Spleen (tissue), 11 donors: ENCODE measurements at regions not wholly inside any gene's neighbourhood (a gene's known extent, or its start where the extent isn't known, plus 50 kb on each side); places are given as distances from the start of the nearest gene placed in this dataset.
A peak's percentile ranks its signal among the peaks of the same experiment; 100 is the strongest.
"Not testable (repeated sequence)": the region's sequence is repeated elsewhere in the genome, so short reads cannot be mapped to it uniquely, and the experiment has no call there.

Experiments used
- DNase-seq: peaks from one replicate; pipeline ENCODE4 v3.0.0-alpha.2; 2020
- H3K27ac ChIP-seq, 8 donors: fragments of 200-600 bp; sonication (generic) in 7 of 8; 1 replicate in 4 of 8; 2 replicates in 4 of 8; pipeline versions ENCODE4 v1.5.0 to v1.8.0; 2016 to 2021; ENCODE audit warnings: inconsistent platforms in 4 of 8, mild to moderate bottlenecking in 4 of 8, moderate library complexity in 1 of 8
- H3K27me3 ChIP-seq, 7 donors: fragments of 200-600 bp; sonication (generic) in 6 of 7; replicated peaks in 1 of 7; 1 replicate in 4 of 7; 2 replicates in 3 of 7; pipeline versions ENCODE4 v1.5.0 to v1.8.0; 2016 to 2021; ENCODE audit warnings: inconsistent platforms in 3 of 7, mild to moderate bottlenecking in 1 of 7
- H3K36me3 ChIP-seq, 6 donors: fragments of 200-600 bp; sonication (generic) in 5 of 6; 1 replicate in 4 of 6; 2 replicates in 2 of 6; pipeline versions ENCODE4 v1.5.0 to v1.8.0; 2016 to 2021; ENCODE audit warnings: inconsistent platforms in 2 of 6
- H3K4me1 ChIP-seq, 6 donors: fragments of 200-600 bp; sonication (generic) in 5 of 6; 1 replicate in 3 of 6; 2 replicates in 3 of 6; pipeline versions ENCODE4 v1.5.0 to v1.8.0; 2016 to 2021; ENCODE audit warnings: inconsistent platforms in 3 of 6
- H3K4me3 ChIP-seq, 8 donors: fragments of 200-600 bp; sonication (generic) in 7 of 8; 1 replicate in 4 of 8; 2 replicates in 4 of 8; pipeline versions ENCODE4 v1.5.0 to v1.8.0; 2016 to 2021; ENCODE audit warnings: inconsistent platforms in 4 of 8, mild to moderate bottlenecking in 4 of 8, moderate library complexity in 2 of 8
- H3K9me3 ChIP-seq, 8 donors: fragments of 200-600 bp; sonication (generic) in 7 of 8; 1 replicate in 4 of 8; 2 replicates in 4 of 8; pipeline versions ENCODE4 v1.5.0 to v1.8.0; 2016 to 2021; ENCODE audit warnings: inconsistent platforms in 4 of 8
- POLR2A ChIP-seq, 3 donors: fragments of 450-650 bp; IDR thresholded peaks; one replicate each; pipeline ENCODE4 v1.5.1; 2017; ENCODE audit warnings: antibody characterized with exemption in 3 of 3, mild to moderate bottlenecking in 1 of 3
- POLR2AphosphoS5 ChIP-seq, 3 donors: sonication (generic); formaldehyde crosslinking; IDR thresholded peaks; one replicate each; pipeline ENCODE4 v1.5.1; 2017; ENCODE audit warnings: antibody characterized with exemption in 3 of 3
- WGBS, 5 donors: extraction: QIAGEN DNeasy Blood & Tissue Kit in 3 of 5; methylation state at CpG; one replicate each; pipeline versions ENCODE4 v1.1.5 to v1.1.7; 2013 to 2018; 5-methylcytosine and 5-hydroxymethylcytosine counted together
- intact Hi-C: fragments of 100-400 bp; cut with DNase I; formaldehyde crosslinking; loops from one replicate; pipeline ENCODE4 v1.15.0; 2023; ENCODE audit warnings: low total_unique reads
- TF ChIP-seq, protein P1 (sequence below), 11 experiments: fragments of 200-600 bp in 7 of 11; fragments of 450-650 bp in 4 of 11; sonication (generic) in 4 of 11; IDR thresholded peaks in 8 of 11; conservative IDR thresholded peaks in 3 of 11; 1 replicate in 7 of 11; 2 replicates in 4 of 11; pipeline versions ENCODE4 v1.4.0 to v1.8.0; 2016 to 2021; ENCODE audit warnings: antibody characterized with exemption in 11 of 11, inconsistent platforms in 4 of 11, mild to moderate bottlenecking in 1 of 11
- donor health status: healthy with polysubstance abuse.
- donor health status: DM: no; HTN: no; CAD: no; lungs with moderate emphysema.
- donor health status: DM: no; HTN: no; CAD: no.
- donor health status: Bipolar disorder and iron deficiency.
- donor health status: healthy.
- donor health status: DM: no; HTN: no; CAD: no.
- donor health status: DM: yes; HTN: yes; CAD: no.

DNA sequence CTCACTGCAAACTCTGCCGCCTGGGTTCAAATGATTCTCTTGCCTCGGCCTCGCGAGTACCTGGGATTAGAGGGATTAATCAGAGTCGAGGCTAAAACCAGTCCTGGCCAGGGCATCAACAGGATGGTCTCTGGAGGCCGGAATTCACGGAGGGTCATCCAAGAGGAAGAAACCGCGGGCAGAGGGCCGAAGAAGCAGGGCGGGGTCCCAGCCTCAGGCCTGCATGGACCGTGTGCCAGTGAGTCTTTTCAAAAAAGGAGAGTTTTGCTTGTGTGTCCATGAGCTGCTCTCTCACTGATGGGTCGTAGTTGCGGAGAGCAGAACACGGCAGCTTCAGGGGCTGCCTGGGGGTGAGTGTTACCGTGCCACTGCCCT is 295.1 kb upstream of the ZNF337 start:
- 87 to 92% (median 91%) methylated on average over 16 of the region's 16 CpGs for WGBS, 5 donors
- TF ChIP-seq POLR2A (IDR thresholded peaks at IDR 0.05) (no peak), POLR2AphosphoS5 (IDR thresholded peaks at IDR 0.05) (no peak)
- TF ChIP-seq, protein P1, sequence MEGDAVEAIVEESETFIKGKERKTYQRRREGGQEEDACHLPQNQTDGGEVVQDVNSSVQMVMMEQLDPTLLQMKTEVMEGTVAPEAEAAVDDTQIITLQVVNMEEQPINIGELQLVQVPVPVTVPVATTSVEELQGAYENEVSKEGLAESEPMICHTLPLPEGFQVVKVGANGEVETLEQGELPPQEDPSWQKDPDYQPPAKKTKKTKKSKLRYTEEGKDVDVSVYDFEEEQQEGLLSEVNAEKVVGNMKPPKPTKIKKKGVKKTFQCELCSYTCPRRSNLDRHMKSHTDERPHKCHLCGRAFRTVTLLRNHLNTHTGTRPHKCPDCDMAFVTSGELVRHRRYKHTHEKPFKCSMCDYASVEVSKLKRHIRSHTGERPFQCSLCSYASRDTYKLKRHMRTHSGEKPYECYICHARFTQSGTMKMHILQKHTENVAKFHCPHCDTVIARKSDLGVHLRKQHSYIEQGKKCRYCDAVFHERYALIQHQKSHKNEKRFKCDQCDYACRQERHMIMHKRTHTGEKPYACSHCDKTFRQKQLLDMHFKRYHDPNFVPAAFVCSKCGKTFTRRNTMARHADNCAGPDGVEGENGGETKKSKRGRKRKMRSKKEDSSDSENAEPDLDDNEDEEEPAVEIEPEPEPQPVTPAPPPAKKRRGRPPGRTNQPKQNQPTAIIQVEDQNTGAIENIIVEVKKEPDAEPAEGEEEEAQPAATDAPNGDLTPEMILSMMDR (IDR thresholded peaks at IDR 0.05 in 8 of 11, conservative IDR thresholded peaks at IDR 0.05 in 3 of 11) = no peak
- Histone ChIP-seq H3K9me3 (no peaks in the 10 kb centered on the region), H3K27me3 (peaks cover 0 to 17% (median 0%) of the 10 kb centered on the region in 7 donors), H3K27ac (no peak overlapping the region), H3K4me1 (peaks cover 0 to 9% (median 2%) of the 10 kb centered on the region in 6 donors), H3K36me3 (no peaks in the 10 kb centered on the region), H3K4me3 (no peak overlapping the region)
- peak; percentile 33 for DNase-seq
- intact Hi-C loops = no loop called here

DNA sequence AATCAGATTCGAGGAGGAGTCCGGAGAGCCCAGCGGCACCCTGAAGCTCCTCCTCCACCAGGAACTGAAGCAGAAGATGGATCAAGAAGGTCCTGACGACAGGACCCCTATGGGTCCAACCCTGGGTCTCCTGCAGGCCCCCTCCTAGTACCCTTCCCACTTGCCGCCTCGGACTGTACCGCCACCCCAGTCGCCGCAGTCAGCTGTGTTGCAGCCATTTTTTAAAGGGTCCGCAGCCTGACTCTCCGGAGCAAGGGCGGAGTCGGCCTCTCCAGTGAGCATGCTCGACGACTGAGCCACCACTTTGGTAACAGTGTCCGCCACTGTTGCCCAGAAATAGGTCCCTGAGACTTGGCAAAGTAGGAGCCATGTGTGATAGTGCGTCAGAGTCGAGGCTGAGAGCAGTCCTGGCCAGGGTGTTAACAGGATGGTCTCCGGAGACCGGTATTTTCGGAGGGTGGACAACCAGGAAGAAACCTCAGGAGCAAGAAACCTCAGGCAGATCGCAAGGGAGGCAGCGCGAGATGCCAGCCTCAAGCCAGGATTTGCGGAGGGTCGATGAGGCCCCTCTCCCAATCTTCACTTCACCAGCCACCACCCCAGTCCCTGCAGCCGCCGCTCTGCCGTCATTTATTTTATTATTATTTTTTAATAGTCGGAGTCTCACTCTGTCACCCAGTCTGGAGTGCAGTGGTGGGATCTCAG is 294.6 kb upstream of the ZNF337 start:
- peaks cover 0 to 9% (median 2%) of the 10 kb centered on the region in 6 donors for H3K4me1 ChIP-seq
- intact Hi-C loops = no loop called here
- DNase-seq = peak; percentile 47

DNA sequence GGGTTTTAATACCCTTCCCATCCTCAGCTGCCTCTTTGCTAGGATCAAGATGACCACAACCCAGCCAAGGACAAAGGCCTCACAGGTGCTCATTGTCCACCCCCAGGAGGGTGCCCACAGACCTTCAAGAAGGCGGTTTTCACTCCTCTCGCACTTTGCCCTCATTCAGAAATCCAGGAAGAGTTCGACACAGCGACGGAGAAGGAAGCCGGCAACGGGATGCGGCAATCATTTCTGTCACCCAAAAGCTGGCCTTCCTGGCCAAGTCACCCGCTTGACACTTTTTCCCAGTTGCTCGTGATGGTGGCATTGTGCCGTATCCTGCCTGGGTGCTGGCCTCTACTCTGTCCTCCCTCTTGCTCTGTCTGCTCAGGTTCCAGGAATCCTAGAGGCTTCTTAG is 293.0 kb upstream of the ZNF337 start:
- 92 to 98% (median 96%) methylated on average over 11 of the region's 11 CpGs for WGBS, 5 donors
- H3K27me3 ChIP-seq = peaks cover 0 to 20% (median 0%) of the 10 kb centered on the region in 7 donors
- H3K4me3 ChIP-seq, H3K4me1 ChIP-seq, intact Hi-C loops, H3K9me3 ChIP-seq, H3K36me3 ChIP-seq, H3K27ac ChIP-seq: not testable (repeated sequence)
- DNase-seq = peak; percentile 59

More for the DNA sequence above, 294.6 kb upstream of the ZNF337 start:
- WGBS, 5 donors = 91 to 97% (median 93%) methylated on average over 27 to 30 of the region's 30 CpGs
- Histone ChIP-seq H3K36me3 (no peaks in the 10 kb centered on the region), H3K9me3 (no peaks in the 10 kb centered on the region), H3K27ac (no peak overlapping the region), H3K4me3 (no peak overlapping the region), H3K27me3 (peaks cover 0 to 20% (median 0%) of the 10 kb centered on the region in 7 donors)
- TF ChIP-seq, protein P1 (IDR thresholded peaks at IDR 0.05 in 8 of 11, conservative IDR thresholded peaks at IDR 0.05 in 3 of 11) = no peak
- TF ChIP-seq POLR2A (IDR thresholded peaks at IDR 0.05) (no peak), POLR2AphosphoS5 (IDR thresholded peaks at IDR 0.05) (no peak)

DNA sequence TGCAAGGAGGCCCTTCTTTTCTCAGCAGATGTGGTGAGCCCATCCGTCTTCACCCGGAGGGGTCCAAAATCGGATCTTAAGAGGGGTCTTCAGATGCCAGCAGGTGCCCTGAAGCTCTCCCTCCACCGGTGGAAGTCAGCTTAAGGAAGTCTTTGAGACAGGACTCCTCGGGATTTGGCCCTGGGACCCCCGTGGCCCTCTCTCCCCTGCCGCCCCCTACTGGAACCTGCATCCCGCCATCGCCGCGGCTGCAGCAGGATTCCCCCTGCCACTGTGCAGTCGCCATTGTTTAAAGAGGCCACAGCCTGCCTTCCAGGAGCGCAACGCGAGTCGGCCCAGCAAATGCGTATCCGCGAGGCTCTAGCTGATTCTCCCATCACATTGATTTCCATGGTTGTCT is 292.5 kb upstream of the ZNF337 start:
- no peak overlapping the region for H3K4me3 ChIP-seq
- WGBS, 5 donors = 89 to 95% (median 93%) methylated on average over 12 to 19 of the region's 19 CpGs
- H3K36me3 ChIP-seq = no peaks in the 10 kb centered on the region
- no peak for TF ChIP-seq POLR2AphosphoS5 (IDR thresholded peaks at IDR 0.05)
- TF ChIP-seq, protein P1 (IDR thresholded peaks at IDR 0.05 in 8 of 11, conservative IDR thresholded peaks at IDR 0.05 in 3 of 11) = no peak
- no peak for TF ChIP-seq POLR2A (IDR thresholded peaks at IDR 0.05)
- H3K4me1 ChIP-seq = peaks cover 0 to 9% (median 2%) of the 10 kb centered on the region in 6 donors
- DNase-seq = peak; percentile 59
- H3K9me3 ChIP-seq = no peaks in the 10 kb centered on the region
- H3K27me3 ChIP-seq = peaks cover 0 to 20% (median 0%) of the 10 kb centered on the region in 7 donors
- no peak overlapping the region for H3K27ac ChIP-seq
- intact Hi-C loops = no loop called here

DNA sequence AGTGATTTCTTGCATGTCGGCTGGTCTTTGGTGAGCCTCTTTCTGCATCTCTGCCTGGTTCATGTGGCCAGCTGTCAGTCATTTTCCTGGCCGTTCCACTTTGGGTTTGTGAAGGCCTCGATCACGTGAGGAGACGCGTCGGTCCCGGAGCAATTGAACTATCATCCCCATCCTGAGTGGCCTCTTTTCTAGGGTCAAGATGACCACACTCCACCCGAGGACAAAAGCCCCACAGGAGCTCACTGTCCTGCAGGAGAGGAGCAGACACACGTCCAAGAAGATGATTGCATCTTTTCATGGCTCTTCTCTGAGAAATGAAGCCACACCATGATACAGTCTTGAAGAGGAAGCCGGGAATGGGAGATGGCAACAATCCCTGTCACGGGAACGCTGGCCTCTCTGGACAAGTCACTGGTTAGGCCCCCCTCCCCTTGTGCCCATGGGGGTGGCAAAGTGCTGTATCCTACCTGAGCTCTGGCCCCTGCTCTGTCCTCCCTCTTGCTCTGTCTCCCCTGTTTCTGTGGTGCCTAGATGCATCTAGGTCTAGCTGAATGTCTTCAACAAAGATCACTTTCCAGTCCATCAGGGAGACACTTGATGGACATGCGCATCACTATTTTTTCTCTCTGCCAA is 291.4 kb upstream of the ZNF337 start:
- intact Hi-C loops, H3K4me1 ChIP-seq, H3K9me3 ChIP-seq, H3K27ac ChIP-seq, H3K4me3 ChIP-seq, H3K36me3 ChIP-seq: not testable (repeated sequence)
- H3K27me3 ChIP-seq = peaks cover 0 to 15% (median 0%) of the 10 kb centered on the region in 7 donors
- WGBS, 5 donors = 89 to 93% (median 91%) methylated on average over 14 of the region's 14 CpGs
- DNase-seq = peak; percentile 49
